Omental fat pad (tissue), 3 donors: ENCODE measurements at regions not wholly inside any gene's neighbourhood (a gene's known extent, or its start where the extent isn't known, plus 50 kb on each side); places are given as distances from the start of the nearest gene placed in this dataset.
A peak's percentile ranks its signal among the peaks of the same experiment; 100 is the strongest.

Source experiments
- ATAC-seq: fragments of 150-250 bp; one replicate; pipeline ENCODE4 v1.9.1; 2016; ENCODE audit warnings: mild to moderate bottlenecking, moderate library complexity; ENCODE audit not compliant: low FRiP score
- DNase-seq: peaks from one replicate; pipeline ENCODE4 v3.0.0-alpha.2; 2019; ENCODE audit warnings: low spot score
- TF ChIP-seq, protein P1 (sequence below), 3 donors: fragments of 450-650 bp; IDR thresholded peaks; one replicate each; pipeline ENCODE4 v1.5.1; 2016 to 2017; ENCODE audit warnings: antibody characterized with exemption in 3 of 3, mild to moderate bottlenecking in 3 of 3, moderate library complexity in 2 of 3

DNA sequence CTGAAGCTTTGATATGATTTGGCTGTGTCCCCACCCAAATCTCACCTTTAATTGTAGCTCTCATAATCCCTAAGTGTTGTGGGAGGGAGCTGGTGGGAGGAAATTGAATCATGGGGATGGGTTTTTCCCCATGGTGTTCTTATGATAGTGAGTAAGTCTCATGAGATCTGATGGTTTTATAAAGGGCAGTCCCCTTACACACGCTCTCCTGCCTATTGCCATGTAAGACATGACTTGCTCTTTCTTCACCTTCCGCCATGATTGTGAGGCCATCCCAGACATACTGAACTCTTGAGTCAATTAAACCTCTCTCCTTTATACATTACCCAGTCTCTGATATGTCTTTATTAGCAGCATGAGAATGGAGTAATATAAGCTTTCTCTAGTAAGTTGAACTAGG is 261.9 kb downstream of the HLX start:
- TF ChIP-seq, protein P1, sequence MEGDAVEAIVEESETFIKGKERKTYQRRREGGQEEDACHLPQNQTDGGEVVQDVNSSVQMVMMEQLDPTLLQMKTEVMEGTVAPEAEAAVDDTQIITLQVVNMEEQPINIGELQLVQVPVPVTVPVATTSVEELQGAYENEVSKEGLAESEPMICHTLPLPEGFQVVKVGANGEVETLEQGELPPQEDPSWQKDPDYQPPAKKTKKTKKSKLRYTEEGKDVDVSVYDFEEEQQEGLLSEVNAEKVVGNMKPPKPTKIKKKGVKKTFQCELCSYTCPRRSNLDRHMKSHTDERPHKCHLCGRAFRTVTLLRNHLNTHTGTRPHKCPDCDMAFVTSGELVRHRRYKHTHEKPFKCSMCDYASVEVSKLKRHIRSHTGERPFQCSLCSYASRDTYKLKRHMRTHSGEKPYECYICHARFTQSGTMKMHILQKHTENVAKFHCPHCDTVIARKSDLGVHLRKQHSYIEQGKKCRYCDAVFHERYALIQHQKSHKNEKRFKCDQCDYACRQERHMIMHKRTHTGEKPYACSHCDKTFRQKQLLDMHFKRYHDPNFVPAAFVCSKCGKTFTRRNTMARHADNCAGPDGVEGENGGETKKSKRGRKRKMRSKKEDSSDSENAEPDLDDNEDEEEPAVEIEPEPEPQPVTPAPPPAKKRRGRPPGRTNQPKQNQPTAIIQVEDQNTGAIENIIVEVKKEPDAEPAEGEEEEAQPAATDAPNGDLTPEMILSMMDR (IDR thresholded peaks at IDR 0.05): no peak
- DNase-seq (no peak), ATAC-seq (no peak)

DNA sequence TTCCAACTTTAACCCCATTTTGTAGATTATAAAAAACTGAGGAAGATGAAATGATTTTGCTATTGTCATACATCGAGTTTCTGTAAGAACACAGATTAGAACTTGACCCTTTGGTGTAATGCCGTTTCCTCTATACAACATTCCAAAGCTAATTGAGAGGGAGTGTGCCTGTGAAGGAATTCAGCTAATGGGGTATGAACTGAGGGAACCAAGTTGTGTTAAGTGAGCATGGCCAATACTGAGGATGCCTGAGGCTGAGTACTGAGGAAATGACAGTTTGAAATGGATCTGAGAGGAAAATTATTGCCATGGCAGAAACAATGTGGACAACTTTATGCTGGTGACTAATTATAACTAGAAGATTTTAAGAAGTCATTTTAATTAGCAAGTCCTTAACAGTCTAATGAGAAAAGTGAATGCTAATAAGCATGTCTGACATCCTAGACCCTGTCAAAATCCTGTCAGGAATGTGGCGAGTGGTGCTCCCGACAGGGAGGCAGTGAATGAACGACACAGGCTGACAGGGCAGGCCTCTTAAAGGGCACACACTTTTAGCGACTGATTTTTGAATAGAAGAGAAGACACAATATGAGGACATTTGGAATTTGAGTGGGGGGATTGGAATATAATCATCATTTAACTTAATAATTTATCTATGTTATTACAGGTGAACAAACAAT is 262.5 kb downstream of the HLX start:
- TF ChIP-seq, protein P1 (IDR thresholded peaks at IDR 0.05): no peak
- no peak for DNase-seq
- no peak for ATAC-seq

DNA sequence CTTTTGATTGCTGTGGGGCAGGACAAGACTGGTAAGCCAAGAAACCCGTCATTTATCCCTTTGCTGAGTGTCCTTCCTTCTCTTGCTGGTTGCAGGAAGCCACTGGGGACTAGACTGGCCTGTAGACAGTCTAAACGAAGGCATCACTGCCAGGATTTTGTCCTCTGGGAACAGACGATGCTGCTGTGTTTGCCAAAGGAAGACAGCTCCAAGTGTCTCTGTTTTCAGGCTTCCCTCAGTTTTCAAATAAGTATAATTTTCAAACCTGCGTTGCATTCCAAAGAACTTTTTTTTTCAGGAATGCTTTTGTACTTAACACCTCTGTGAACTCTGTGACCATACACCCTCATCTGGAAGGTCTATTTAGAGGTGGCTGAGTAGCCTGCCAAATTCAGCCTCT is 269.4 kb downstream of the HLX start:
- TF ChIP-seq, protein P1 (IDR thresholded peaks at IDR 0.05): no peak
- ATAC-seq: peak; percentile 43

DNA sequence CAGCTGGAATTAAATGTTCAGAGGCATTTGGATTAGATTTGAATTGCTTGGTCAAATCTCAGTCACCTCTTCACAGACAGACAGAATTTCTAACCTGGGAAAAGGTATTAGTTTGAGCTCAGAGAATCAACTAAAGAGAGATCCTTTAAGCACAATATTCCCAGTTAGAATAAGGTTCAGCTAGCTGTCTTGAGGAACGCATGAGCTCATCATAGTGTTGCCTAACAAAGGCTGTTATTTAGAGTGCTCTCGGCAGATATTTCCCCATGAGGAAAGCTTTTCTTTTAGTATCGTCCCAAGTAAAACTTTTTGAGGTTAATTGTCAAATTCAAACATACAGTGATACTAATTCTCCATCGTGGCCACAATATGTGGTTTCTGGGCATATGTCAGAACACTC is 269.9 kb downstream of the HLX start:
- ATAC-seq (peak; percentile 74), DNase-seq (no peak)
- TF ChIP-seq, protein P1 (IDR thresholded peaks at IDR 0.05): no peak

More for the DNA sequence above, 269.4 kb downstream of the HLX start:
- no peak for DNase-seq

DNA sequence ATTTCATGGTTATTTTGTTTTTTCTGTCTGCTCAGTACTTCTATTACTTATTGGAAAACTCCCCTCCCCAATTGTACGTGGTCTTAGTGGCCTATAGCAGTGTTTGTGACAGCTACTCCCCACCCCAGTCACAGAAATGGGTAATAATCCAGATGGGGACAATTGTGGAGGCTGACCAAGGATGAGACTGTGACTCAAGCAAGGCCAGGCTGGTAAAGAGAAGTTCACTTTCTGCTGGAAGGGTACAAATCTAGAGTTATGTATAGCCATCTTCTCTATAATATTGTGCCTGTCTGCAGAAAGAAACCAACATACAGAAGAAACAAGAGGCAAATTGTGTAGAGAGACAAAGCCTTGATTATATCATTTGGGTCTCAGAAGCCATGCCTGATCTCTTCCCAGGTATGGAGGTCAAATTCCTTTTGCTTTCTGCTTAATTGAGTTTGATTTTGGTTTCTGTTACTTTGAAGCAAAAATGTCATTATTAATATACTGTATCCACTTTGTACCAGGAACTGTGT is 270.4 kb downstream of the HLX start:
- TF ChIP-seq, protein P1 (IDR thresholded peaks at IDR 0.05): no peak
- ATAC-seq (no peak), DNase-seq (no peak)

DNA sequence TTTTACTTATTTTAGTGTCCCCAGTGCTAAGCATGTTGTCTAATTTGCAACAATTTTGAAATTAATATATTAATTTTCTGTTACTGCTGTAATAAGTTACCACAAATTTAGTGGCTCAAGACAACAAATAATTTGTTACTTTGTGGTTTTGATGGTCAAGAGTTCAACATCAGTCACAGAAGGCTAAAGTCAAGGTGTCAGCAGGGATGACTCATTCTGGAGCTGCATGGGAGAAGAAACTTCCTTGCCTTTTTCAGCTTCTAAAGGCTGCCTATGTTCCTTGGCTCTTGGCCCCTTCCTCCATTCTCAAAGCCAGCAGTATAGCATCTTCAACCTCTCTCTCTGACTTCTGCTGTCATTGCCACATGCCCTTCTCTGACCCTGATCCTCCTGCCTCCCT is 271.8 kb downstream of the HLX start:
- DNase-seq (no peak), ATAC-seq (no peak)
- TF ChIP-seq, protein P1 (IDR thresholded peaks at IDR 0.05): no peak

DNA sequence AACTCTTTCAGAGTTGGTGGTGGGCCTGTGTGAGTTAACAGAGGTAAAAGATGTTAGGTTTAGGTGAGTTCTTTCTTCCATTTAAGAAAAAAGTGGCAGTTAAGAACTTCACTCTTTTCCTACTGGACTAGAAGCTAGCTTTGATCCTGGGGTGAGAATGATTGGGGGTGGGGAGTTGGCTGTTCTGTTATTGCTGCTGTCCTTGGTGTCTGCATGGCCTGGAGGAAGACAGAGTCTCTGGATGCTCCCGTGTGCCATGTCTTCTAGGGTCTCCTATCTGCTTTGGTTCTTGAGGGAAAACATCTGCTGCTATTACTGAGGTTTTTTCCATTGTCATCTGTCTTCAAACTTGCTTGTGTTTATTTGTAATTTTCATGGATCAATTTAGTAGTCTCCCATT is 275.7 kb downstream of the HLX start:
- TF ChIP-seq, protein P1 (IDR thresholded peaks at IDR 0.05): no peak
- DNase-seq: no peak
- ATAC-seq: no peak
